ENCODE measurements at regions not wholly inside any gene's neighbourhood (a gene's known extent, or its start where the extent isn't known, plus 50 kb on each side); places are given as distances from the start of the nearest gene placed in this dataset.
"Not testable (repeated sequence)": the region's sequence is repeated elsewhere in the genome, so short reads cannot be mapped to it uniquely, and the experiment has no call there.

DNA sequence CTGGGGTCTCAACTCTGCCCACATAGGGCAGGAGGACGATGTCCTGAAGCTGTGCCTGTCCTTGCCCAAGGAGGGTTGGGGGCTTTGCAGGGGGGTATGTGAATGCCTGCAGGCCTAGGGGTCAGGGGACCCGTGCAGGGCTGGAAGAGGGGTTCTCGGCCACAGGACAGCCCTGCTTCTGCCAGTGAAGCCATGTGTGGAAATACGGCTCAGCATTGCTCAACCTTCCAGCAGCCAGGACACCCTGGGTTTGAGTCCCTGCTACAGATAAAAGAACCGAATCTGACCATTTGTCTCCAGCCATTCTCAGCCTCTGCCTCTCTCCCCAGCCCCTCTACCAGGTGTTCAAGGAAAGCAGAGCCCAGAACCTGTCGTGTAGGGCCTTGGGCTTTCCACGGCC lies 61.9 kb upstream of the SULF2 start:
- not testable (repeated sequence) for TF ChIP-seq CREB5 (CRISPR knock-in tag; IDR thresholded peaks at IDR 0.05; ENCODE audit: low read depth); OSR1 (CRISPR knock-in tag; IDR thresholded peaks at IDR 0.05); TCF4 (CRISPR knock-in tag; IDR thresholded peaks at IDR 0.05; ENCODE audit: borderline replicate concordance); ARNTL (CRISPR knock-in tag; IDR thresholded peaks at IDR 0.05; ENCODE audit: borderline replicate concordance, low read depth); SNAI2 (CRISPR knock-in tag; IDR thresholded peaks at IDR 0.05); PATZ1 (CRISPR knock-in tag; IDR thresholded peaks at IDR 0.05; ENCODE audit: borderline replicate concordance); ZFP30 (CRISPR knock-in tag; IDR thresholded peaks at IDR 0.05); ZNF8 (CRISPR knock-in tag; IDR thresholded peaks at IDR 0.05); RARB (CRISPR knock-in tag; IDR thresholded peaks at IDR 0.05)

Data from SK-N-SH treated with all-trans-retinoic acid at 6 μM for 48 hours (cell line).